GM04504 (cell line): ENCODE measurements at regions not wholly inside any gene's neighbourhood (a gene's known extent, or its start where the extent isn't known, plus 50 kb on each side); places are given as distances from the start of the nearest gene placed in this dataset.

Source experiments
- DNase-seq: peaks from one replicate; pipeline ENCODE4 v3.0.0-alpha.2; 2012; ENCODE audit warnings: low read depth

DNA sequence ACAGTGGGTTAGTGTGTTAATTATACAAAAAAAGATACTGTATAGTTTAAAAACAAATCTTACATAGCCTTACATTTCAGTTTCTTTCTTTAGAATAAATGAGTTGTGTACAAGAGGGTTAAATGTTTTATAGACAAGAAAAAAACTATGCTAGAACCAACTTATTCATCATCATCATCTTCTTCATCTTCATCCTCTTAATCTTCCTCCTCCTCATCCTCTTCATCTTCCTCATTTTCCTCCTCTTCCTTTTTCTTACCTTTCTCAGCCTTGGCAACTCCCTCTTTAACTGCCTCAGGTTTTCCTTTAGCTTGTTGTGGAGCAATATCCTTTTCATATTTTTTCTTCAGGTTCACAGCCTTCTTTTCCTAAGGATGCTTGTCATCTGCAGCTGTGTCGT lies 53.7 kb downstream of the RPS12 start:
- no peak for DNase-seq

DNA sequence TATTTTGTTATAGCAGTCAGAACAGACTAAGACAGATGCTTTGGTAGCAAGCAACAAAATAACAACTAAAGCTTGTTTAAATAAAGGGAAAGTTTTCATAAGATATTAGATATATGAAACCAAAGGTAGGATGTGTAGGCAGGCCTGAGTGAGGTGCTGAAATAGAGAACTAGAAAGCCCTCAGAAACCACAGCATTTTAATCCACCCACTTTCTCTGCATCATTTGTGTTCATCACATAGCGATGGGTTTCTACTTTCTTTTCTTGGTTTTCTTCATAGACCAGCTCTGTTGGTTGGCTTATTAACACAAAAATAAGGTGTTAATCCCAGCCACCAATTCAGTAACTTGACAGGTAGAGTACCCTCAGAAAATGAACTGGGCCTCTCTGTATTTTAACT lies 58.6 kb downstream of the RPS12 start:
- no peak for DNase-seq

DNA sequence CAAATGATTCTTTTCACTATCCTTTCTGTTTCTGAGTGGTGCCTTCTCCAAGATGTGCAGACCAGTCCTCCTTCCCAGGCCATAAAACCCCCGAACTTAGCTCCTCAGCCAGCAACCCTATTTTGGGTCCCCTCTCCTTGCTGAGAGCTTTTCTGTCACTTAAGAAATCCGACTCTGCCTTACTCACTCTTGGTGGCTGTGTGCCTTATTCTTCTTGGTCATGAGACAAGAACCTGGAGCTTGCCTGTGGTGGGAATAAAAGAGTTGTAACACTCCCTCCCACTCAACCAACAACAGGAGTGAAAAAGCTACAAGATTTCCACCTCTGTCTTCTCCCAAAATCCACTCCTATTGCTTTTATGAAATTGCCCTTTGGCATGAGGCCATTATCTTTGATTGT lies 62.6 kb downstream of the RPS12 start:
- DNase-seq = no peak

DNA sequence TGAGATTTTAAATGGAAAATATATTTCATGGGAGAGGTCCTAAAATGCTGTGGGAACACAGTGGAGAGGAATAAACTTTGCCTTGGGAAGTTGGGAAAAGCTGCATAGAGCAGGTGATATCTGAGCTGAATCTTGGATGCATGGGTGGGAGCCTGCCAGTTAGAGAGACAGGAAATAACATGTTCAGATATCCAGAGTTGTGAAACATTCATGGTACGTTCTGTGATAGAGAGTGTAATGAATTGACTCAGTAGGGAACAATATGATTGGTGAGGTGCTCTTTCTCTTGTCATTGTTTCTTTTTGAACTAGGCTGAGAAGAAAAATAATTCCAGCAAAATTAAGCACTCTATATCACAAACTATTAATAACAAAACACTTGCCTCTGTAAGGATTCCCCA lies 72.8 kb downstream of the RPS12 start:
- no peak for DNase-seq

DNA sequence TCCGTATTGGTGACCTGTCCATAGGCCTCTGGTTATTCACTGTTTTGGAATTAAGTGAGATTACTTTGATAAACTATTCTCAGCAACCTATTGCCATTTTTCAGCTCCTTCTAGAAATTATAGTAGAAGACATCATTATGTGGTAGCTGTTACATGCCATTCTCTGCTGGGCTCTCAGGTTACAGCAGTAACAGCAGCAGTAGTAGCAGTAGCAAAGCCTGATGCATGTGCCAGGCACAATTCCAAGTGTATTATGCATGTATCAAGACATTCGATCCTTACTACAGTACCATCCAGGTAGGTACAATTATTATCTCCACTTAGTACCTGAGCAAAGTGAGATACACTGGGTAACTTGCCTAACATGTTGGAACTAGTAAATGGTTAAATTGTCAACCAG lies 74.3 kb downstream of the RPS12 start:
- DNase-seq = no peak

DNA sequence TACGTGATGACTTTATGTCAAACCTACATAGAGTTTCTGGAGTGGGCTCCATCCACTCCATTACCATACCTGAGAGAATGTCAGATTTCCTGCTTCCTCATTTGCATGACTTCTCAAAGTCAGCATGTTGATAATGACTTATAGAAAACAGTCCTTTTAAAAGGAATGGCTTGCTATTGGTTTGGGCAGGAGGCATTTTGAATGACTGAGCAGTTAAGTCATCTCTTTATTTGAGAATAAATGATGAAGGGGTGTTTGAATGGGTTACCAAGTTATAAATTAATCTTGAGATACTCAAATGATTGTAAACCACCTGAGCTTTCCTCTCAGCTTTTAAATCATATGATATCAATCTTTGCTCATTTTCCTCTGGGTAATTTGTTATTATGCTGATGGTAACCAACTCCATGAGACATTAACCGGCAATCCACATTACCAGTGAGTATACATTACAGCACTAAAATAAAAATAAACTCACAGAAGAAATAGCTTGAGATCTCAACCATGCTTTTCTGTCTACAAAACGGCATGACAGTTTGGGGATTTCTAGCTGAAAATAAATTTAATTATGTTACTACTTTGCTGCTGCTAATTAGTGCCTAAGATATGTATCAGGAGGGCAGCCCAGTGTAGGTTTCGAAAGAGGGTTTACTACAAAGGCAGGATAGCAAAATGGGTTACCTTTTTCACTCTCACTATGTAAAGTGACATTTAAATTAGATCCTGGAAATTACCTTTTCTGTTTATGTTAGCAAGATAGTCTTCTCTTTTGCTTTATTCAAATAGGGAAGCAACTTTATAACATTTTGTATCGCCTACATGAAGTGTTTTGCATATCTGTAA lies 78.8 kb downstream of the RPS12 start:
- no peak for DNase-seq

DNA sequence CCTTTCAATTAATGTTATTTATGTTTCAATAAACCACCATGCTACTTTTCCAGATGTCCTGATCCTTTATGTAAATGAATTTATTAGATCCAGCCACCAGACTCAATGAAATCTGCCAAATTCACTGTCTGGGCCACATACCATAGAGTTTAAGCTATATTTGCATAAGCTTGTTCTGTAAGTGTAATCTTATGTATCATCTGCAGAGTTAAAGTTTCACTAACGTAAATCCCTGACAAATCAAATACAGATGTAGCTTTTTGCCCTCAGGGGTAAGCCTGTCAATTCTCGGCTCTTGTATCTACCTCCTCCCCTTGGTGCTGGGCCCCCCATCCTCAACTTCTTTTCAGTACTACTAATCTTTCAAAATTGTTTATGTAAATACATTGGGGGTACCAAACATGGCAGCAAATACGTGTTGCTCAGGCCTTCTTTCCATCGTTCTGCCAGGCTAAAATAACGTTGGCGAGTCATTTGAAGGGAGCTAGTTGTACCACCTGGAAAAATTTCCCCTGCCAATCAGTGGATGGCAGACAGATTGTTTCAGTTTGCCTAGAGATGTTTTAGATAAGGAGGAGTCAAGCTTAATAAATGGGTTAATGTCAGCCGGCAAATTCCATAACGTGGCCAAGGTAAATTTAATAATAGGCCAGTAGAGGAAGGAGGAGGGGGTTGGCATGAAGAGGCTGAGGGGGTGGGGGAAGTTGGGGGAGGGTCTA lies 79.6 kb downstream of the RPS12 start:
- no peak for DNase-seq

DNA sequence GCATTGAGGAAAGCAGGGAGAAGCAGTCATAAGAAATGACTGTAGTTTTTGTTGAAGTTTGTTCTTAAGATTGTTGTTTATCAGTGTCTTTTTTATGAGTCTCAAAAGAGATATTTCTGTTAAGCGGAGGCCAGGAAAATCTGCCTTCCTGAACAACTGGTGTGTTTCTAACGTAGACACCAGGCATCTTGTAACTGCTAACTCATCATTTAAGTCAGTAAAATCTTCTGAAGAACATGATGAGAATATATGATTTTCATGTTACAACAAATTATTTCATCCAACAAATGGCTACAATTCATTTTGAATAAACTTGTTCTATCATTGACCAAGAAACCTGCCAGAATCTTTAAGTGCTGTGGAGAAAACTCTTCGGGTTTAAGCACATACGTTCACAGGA lies 84.0 kb downstream of the RPS12 start:
- no peak for DNase-seq

DNA sequence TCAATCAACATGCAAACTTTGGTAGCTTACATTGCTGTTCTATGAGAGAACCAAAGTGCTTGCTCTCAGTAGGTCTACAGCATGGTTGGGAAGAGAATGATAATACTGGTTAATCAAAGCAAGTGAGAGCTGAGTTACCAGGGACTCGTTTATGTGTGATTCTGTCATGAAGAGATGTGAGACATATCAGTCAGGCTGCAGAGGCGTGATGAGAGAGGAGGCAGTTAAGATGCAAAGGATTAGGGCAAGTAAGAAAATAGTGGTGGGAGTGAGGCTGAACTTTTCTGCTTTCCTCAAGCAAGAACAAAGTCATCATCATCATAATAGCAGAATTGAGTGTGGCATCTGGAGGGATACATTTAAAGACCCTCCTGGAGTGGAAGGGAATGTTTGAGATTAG lies 86.5 kb downstream of the RPS12 start:
- DNase-seq = no peak

DNA sequence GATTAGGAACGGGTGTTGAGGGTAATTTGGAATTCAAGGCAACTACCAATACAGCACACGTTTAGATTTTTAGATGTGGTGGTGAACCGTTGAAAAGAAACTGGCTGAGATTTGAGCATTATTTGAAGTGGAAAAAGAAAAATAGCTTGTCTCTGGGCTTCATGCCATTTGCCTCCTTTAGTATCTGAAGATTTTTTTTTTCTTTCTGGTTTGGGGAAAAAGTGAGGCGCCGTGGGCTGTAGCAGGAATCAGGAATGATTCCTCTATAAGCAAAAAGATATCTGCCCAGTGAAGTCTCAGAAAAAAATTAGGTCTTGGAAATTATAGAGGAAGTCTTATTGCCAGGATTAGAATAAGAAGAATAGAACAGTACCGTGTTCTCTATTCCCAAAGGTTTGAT lies 88.5 kb downstream of the RPS12 start:
- DNase-seq = no peak

DNA sequence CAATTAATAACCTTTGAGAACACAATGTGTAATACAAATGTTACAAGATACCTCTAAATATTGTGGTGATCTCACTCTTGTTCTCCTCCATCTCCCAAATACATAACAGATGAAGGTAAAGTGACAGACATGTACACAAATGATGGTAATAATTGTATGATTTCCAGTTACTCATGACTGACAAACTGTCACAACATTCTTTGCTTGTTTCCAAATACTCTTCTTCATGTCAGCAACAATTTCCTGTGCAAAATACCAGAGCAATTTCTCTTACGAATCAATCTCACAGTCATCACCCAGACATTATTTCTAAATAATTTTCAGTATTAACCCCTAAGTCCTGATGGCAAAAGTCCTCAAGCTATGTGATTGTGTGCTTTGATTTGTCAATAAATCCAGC lies 92.9 kb downstream of the RPS12 start:
- no peak for DNase-seq

DNA sequence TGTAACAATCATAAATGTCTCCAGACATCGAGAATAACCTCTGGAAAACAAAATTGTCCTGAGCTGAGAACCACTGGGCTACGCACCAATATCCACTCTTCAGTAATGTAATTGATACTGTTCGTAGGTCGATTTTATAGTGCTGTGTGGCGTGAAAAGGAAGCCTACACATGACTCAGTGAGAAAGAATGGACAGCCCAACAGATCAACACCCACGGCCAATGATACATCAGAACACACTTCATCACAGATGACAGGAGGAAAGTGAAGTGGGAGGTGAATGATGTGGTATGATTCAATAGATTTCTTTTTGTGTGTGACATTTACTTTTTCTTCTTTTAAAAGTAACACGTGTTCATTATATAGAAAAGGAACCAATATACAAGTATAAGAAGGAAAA lies 93.5 kb downstream of the RPS12 start:
- no peak for DNase-seq

DNA sequence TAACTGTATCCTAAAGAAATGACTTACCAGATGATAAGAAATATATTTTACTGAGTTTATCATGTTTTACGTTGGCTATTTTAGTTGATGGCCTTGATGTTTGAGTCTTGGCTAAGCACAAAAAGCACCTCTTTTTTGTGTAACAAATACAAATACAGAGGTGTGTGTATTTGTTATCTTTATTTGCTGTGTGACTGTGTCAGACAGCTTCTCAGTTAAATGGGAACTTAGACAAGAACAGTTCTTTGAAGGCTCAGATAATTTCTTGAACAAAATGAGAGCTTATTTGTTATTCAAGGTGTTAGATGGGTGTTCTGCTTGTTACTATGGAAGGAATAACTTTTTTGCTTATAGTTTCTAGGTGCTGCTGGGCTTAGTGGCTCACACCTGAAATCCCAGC lies 95.4 kb downstream of the RPS12 start:
- DNase-seq = no peak

DNA sequence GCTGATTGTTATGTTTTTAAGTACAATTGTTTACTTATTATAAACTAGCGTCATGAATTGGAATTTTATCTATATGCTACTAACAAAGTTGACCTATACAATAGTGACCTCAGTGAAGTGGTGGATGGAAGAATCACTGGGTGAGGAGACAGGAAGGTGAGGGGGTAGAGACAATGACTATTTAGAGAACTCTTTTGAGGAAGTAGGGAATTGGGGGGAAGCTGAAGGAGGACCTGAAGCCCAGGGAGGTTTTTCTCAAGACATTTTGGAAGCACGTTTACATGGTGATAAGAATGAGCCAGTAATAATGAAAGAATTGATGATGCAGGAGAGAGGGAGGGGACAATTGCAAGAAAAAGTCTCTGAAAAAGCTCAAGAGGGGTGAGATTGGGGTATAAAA lies 96.4 kb downstream of the RPS12 start:
- DNase-seq = no peak

DNA sequence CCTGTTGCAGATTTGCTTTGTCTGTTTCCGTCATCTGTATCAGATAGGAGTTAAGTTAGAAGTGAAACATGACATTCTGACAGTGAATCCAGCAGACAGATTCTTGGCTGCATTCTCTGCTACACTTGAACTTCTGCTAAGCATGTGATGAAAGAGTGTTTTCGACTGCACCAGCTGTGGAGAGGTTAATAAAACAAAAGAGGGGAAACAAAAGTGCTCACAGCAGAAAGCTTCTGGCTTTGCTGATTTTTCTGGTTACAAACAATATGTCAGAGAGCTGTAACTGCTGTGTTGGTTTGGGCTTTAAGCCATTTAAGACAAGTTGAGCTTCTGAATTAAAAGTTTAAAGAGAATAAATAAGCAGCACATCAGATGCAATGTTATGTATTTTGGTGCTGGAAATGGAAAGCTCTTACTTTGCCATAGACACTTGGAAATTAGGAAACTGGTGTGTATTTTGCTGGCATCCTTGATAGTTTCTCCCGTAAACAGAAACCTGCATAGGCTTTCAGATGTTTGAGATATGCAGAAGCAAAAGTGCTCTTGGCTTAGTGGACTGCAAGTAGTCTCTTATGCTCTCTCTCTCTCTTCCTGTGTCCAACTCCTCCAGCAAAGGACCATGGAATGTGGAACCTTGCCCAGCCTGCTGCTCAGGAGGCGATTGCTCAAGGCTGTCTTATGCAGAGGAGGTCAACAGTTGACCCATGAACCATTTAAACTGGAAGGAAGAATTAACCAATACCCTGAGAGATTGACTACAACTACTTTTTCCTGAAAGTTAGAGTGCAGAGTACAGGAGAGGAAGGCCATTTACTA lies 104.9 kb downstream of the RPS12 start:
- DNase-seq = peak; percentile 77

DNA sequence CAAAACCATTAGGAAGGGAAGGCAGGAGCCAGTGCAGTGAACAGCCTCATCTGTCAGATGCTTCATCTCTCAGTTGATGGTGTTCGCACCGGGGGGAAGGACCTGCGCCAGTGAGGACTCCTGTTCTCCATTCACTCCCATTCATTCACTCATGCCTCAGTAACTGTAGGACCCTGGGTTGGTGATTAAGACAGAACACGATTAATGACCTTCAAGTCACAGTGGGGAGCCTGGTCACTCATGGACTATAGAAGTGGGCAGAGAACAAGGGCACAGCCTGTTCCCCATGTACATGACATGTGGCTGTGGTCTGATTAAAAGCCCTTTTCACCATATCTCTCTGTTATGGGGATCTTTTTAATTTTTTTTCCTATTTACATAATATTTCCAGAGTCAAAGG lies 113.3 kb downstream of the RPS12 start:
- no peak for DNase-seq

DNA sequence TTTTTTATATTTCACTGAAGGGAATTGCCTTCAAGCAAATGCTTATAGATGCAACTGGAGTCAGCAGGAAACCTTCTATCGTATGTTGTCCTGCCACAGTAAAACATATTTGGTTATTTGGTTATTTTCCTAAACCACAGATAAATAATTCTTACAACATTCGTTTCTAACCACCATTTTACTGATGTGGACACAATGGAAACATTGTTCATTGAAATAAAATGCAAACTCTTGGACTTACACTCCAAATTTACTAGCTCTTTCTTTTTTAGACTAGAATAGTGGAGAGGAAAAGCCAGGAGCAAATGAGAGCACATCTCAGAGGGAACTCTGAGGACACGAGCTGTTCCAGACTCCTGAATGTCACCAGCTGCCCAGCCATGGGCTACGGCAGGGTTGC lies 114.8 kb downstream of the RPS12 start:
- DNase-seq = no peak

DNA sequence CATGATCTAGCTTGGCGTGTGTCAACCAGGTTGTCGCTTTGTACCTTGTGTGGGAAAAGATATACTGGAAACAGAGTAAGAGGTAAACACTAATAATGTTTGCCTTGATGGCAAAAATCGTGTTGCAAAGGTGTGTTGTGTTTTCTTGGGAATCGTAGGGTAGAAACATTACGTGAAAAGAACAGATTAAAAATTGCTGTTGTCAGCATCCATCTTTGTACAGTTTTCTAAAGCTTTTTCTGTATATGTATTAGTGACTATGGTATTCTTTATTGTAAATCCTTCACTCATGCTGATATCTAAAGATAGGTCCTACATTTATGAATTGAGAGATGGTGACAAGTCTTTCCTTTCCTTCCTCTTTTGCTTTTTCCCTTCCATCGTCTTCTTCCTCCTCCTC lies 116.9 kb downstream of the RPS12 start:
- no peak for DNase-seq

DNA sequence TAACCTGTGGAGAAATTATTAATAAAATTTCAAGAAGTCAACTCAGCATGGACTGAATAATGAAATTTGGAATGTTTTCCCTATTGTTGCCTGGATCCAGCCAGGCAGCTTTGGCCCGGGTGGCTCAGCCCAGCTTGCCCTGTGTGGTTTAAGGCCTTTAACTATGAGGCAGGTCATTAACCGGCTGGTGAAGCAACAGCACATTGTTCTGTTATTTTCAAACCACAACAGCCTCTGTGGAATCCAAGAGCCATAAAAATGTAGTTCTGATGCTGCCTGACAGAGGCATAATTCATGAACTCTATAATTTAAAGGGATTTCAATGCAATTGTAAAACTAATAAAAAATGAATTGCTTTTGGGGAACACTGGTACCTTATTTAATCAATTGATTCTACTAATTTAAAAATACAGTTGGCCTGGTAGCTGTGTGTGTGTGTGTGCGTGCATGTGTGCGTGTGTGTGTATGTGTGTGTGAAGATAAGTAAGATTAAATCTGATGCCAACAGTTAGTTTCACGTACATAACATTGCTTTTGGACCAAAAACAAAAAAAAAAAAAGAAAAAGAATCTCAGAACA lies 117.7 kb downstream of the RPS12 start:
- peak; percentile 71 for DNase-seq

DNA sequence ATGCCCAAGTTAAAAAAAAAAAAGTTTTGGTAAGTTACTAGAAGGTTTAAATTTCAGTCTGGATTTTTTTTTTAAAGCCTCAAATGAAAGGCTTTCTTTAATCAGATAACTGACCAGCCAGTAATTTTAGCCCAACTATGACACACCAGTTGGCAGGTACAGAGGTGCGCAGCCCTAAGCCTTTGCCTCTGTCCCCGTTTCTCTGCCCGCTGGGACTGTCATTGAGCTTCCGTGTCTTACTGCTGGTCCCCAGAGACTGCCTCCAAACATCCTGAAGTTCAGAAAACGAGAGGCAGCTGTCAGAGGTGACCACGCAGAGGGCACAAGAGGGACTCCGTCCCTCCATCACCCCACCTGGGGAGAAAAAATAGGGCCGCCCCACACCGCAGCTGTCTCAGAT lies 118.2 kb downstream of the RPS12 start:
- DNase-seq = no peak

DNA sequence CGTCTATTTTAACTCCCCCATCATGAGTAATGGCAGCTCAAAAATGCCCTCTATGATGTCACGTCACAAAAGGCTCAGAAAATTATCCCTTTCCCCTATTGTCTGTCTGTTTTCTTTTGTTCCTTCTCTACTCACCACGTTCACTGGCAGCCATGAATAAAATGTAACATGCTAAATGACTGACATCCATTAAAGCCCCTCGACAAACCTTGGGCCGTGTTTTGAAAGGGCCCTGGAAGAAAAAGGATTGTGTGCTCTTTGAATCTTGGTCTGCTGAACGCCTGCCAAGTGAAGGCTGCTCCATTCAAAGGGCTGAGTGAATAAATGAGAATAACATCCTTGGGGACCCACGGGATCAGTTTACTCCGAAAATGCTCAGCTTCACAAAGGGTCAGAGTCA lies 118.7 kb downstream of the RPS12 start:
- no peak for DNase-seq

DNA sequence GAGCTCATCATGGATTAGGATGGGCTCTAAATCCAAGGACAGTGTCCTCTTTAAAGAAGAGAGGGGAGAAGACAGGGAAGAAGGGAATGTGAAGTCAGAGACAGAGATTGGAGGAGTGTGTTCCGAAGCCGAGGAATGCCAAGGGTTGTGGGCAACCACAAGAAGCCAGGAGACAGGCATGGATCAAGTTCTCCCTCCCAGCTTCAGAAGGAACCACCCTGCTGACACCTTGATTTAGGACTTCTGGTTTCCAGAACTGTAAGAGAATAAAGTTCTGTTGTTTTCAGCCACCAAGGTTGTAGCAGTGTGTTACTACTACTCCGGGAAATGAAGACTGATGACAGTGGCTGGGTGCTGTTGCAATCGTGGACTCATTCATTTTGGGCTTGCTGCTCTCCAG lies 120.1 kb downstream of the RPS12 start:
- DNase-seq = no peak

DNA sequence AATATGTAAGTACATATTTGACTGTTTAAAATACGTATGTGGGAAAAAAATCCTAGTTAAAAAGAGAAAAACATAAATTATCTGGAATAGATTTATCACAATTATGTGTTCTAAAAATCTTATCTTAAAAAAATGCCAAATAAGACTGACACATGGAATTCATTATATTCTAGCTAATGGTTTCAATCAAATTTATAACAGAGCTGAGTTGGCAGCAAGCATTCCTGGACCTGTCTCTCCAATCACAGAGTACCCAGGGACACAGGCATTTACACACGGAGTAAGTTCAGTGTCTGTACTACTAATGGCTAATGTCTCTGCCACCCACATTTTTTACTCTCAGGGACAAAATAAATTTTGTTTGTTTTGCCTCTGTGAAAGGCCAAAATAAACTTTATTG lies 122.3 kb downstream of the RPS12 start:
- no peak for DNase-seq
